ENCODE measurements at regions not wholly inside any gene's neighbourhood (a gene's known extent, or its start where the extent isn't known, plus 50 kb on each side); places are given as distances from the start of the nearest gene placed in this dataset.

DNA sequence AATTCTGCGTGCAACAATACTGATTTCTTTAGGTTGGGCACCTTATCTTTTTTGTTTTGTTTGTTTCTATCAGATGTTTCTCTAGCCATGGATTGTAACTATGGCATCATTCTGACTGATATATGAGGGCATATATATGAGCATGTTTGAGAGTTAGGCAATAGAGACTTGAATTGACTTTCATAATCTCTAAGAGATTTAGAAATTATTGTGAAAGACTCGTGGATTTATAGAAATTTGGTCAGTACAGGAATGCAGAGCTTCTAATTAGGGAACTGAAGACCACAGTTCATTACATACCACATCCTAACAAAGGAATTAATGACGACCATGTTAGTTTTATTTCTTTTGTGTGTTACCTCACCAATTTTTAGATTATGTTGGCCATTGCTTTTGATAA, 546.0 kb upstream of the GRAMD2B start:
- Mint-ChIP-seq H3K27me3 (ENCODE audit: insufficient read depth) (no peaks in the 10 kb centered on the region), H3K9me3 (peaks cover 4% of the 10 kb centered on the region), H3K27ac (no peak overlapping the region), H3K4me1 (peaks cover 5% of the 10 kb centered on the region), H3K4me3 (no peak overlapping the region), H3K36me3 (ENCODE audit: low read depth) (no peaks in the 10 kb centered on the region)
- WGBS, 2 experiments (ENCODE audit: insufficient coverage in 1 of 2, insufficient read length in 1 of 2) = 94% methylated on average over 2 of the region's 3 CpGs; no CpG with 5 or more reads in 1 of the 2 experiments
- H3K27me3 ChIP-seq (ENCODE audit: control insufficient read depth, insufficient read depth, low read length, poor library complexity, severe bottlenecking) = no peaks in the 10 kb centered on the region
- H3K4me1 ChIP-seq (ENCODE audit: control insufficient read depth, insufficient read depth, low read length) = no peaks in the 10 kb centered on the region
- no peak for DNase-seq
- no peak overlapping the region for H3K4me3 ChIP-seq (ENCODE audit: low read length)
- TF ChIP-seq CTCF (conservative IDR thresholded peaks at IDR 0.05) = no peak
- no peaks in the 10 kb centered on the region for H3K9me3 ChIP-seq (ENCODE audit: control insufficient read depth, low read length)
- no peak overlapping the region for H3K27ac ChIP-seq (ENCODE audit: low read depth, low read length)
- H3K36me3 ChIP-seq (ENCODE audit: control insufficient read depth, insufficient read depth, low read length) = no peaks in the 10 kb centered on the region
- no peak overlapping the region for H3K9ac ChIP-seq (ENCODE audit: extremely low read depth, low read length, poor library complexity, severe bottlenecking)

DNA sequence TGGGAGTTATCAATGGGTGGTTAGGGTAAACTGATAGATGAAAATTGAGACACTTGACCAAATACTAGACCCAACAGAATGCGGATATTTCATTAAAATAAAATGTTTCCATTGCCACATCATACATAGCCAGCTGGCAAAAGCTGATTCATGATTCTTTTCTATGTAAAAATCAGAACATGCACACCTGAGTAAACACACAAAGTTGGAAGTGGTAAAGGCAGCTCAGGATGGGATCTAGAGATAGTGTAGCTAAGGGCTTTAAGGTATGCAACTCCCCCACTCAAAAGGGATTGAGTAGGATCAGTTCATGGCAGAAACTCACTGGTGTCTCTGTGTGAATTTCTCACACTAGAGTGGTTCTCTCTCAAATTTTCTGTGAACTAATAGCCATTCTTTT, 541.1 kb upstream of the GRAMD2B start:
- Mint-ChIP-seq H3K4me3 (no peak overlapping the region), H3K27ac (no peak overlapping the region), H3K4me1 (peaks cover 7% of the 10 kb centered on the region), H3K36me3 (ENCODE audit: low read depth) (no peaks in the 10 kb centered on the region), H3K27me3 (ENCODE audit: insufficient read depth) (no peaks in the 10 kb centered on the region), H3K9me3 (no peaks in the 10 kb centered on the region)
- H3K27me3 ChIP-seq (ENCODE audit: control insufficient read depth, insufficient read depth, low read length, poor library complexity, severe bottlenecking) = no peaks in the 10 kb centered on the region
- H3K27ac ChIP-seq (ENCODE audit: low read depth, low read length) = no peak overlapping the region
- H3K36me3 ChIP-seq (ENCODE audit: control insufficient read depth, insufficient read depth, low read length) = no peaks in the 10 kb centered on the region
- DNase-seq = no peak
- H3K9me3 ChIP-seq (ENCODE audit: control insufficient read depth, low read length) = no peaks in the 10 kb centered on the region
- no peak overlapping the region for H3K9ac ChIP-seq (ENCODE audit: extremely low read depth, low read length, poor library complexity, severe bottlenecking)
- H3K4me3 ChIP-seq (ENCODE audit: low read length) = peak overlapping the region; percentile 3
- no peaks in the 10 kb centered on the region for H3K4me1 ChIP-seq (ENCODE audit: control insufficient read depth, insufficient read depth, low read length)
- no peak for TF ChIP-seq CTCF (conservative IDR thresholded peaks at IDR 0.05)
- 94% methylated on average over 1 of the region's 1 CpG; no CpG with 5 or more reads in 1 of the 2 experiments for WGBS, 2 experiments (ENCODE audit: insufficient coverage in 1 of 2, insufficient read length in 1 of 2)

GRCh38 chr5:125883223-125883622, 540.0 kb upstream of the GRAMD2B start:
- Histone ChIP-seq H3K36me3 (ENCODE audit: control insufficient read depth, insufficient read depth, low read length) (no peaks in the 10 kb centered on the region), H3K4me3 (ENCODE audit: low read length) (no peak overlapping the region), H3K9ac (ENCODE audit: extremely low read depth, low read length, poor library complexity, severe bottlenecking) (no peak overlapping the region), H3K4me1 (ENCODE audit: control insufficient read depth, insufficient read depth, low read length) (no peaks in the 10 kb centered on the region), H3K9me3 (ENCODE audit: control insufficient read depth, low read length) (no peaks in the 10 kb centered on the region), H3K27ac (ENCODE audit: low read depth, low read length) (no peak overlapping the region), H3K27me3 (ENCODE audit: control insufficient read depth, insufficient read depth, low read length, poor library complexity, severe bottlenecking) (no peaks in the 10 kb centered on the region)
- no peaks in the 10 kb centered on the region for H3K27me3 Mint-ChIP-seq (ENCODE audit: insufficient read depth)
- H3K27ac Mint-ChIP-seq = no peak overlapping the region
- no peak for DNase-seq
- no peaks in the 10 kb centered on the region for H3K36me3 Mint-ChIP-seq (ENCODE audit: low read depth)
- no peaks in the 10 kb centered on the region for H3K9me3 Mint-ChIP-seq
- TF ChIP-seq CTCF (conservative IDR thresholded peaks at IDR 0.05) = no peak
- no peak overlapping the region for H3K4me3 Mint-ChIP-seq
- peaks cover 7% of the 10 kb centered on the region for H3K4me1 Mint-ChIP-seq
- WGBS, 2 experiments (ENCODE audit: insufficient coverage in 1 of 2, insufficient read length in 1 of 2) = 81% methylated on average over 4 of the region's 4 CpGs; no CpG with 5 or more reads in 1 of the 2 experiments
